Transverse colon (tissue), 4 donors: ENCODE measurements at regions not wholly inside any gene's neighbourhood (a gene's known extent, or its start where the extent isn't known, plus 50 kb on each side); places are given as distances from the start of the nearest gene placed in this dataset.

ENCODE experiments used
- DNase-seq: peaks from one replicate; pipeline ENCODE4 v3.0.0-alpha.2; 2019
- H3K27ac ChIP-seq, 4 donors: fragments of 200-600 bp; sonication (generic); 2 replicates each; pipeline ENCODE4 v1.5.1; 2016 to 2018; ENCODE audit warnings: inconsistent platforms in 4 of 4
- H3K27me3 ChIP-seq: fragments of 200-600 bp; sonication (generic); 2 replicates; pipeline ENCODE4 v1.5.1; 2017; ENCODE audit warnings: inconsistent platforms
- H3K36me3 ChIP-seq, 4 donors: fragments of 200-600 bp; sonication (generic); 2 replicates each; pipeline ENCODE4 v1.5.1; 2017 to 2019; ENCODE audit warnings: inconsistent platforms in 4 of 4
- H3K4me1 ChIP-seq, 4 donors: fragments of 200-600 bp; sonication (generic); 2 replicates each; pipeline ENCODE4 v1.5.1; 2017 to 2020; ENCODE audit warnings: inconsistent platforms in 4 of 4
- H3K4me3 ChIP-seq, 4 donors: fragments of 200-600 bp; sonication (generic); 1 replicate in 1 of 4; 2 replicates in 3 of 4; pipeline versions ENCODE4 v1.5.1 to v1.6.1; 2017 to 2019; ENCODE audit warnings: inconsistent platforms in 4 of 4
- H3K9me3 ChIP-seq, 2 donors: fragments of 200-600 bp; sonication (generic); 2 replicates each; pipeline ENCODE4 v1.5.1; 2017 to 2019; ENCODE audit warnings: inconsistent platforms in 2 of 2
- EP300 ChIP-seq: sonication (generic); formaldehyde crosslinking; IDR thresholded peaks from one replicate; pipeline ENCODE4 v1.6.1; 2017; ENCODE audit warnings: antibody characterized with exemption, low read depth
- POLR2A ChIP-seq: fragments of 450-650 bp; IDR thresholded peaks from one replicate; pipeline ENCODE4 v1.6.1; 2016; ENCODE audit warnings: antibody characterized with exemption, mild to moderate bottlenecking, moderate library complexity
- POLR2AphosphoS5 ChIP-seq, 3 donors: sonication (generic); formaldehyde crosslinking; IDR thresholded peaks; one replicate each; pipeline ENCODE4 v1.6.1; 2016; ENCODE audit warnings: antibody characterized with exemption in 3 of 3
- WGBS, 2 donors: methylation state at CpG; one replicate each; pipeline ENCODE4 v1.1.5; 2018; ENCODE audit warnings: low coverage in 1 of 2; 5-methylcytosine and 5-hydroxymethylcytosine counted together
- in situ Hi-C, 4 donors: fragments of 200-750 bp; cut with MboI; loops; one replicate each; pipeline versions ENCODE4 v1.15.0 to v1.15.1; 2017; ENCODE audit warnings: low sequenced_read_pairs in 3 of 4, low pct_ligation_motif_present in 1 of 4, low pct_unique_long_range_greater_than_20kb in 1 of 4
- intact Hi-C: fragments of 100-400 bp; cut with DNase I; formaldehyde crosslinking; loops from one replicate; pipeline ENCODE4 v1.15.1; 2023; ENCODE audit warnings: low total_unique reads
- TF ChIP-seq, protein P1 (sequence below), 5 experiments: fragments of 200-600 bp in 3 of 5; fragments of 450-650 bp in 2 of 5; sonication (generic) in 3 of 5; IDR thresholded peaks; 1 replicate in 2 of 5; 2 replicates in 3 of 5; pipeline ENCODE4 v1.5.1; 2016 to 2017; ENCODE audit warnings: antibody characterized with exemption in 5 of 5, inconsistent platforms in 3 of 5, mild to moderate bottlenecking in 2 of 5, moderate library complexity in 1 of 5

DNA sequence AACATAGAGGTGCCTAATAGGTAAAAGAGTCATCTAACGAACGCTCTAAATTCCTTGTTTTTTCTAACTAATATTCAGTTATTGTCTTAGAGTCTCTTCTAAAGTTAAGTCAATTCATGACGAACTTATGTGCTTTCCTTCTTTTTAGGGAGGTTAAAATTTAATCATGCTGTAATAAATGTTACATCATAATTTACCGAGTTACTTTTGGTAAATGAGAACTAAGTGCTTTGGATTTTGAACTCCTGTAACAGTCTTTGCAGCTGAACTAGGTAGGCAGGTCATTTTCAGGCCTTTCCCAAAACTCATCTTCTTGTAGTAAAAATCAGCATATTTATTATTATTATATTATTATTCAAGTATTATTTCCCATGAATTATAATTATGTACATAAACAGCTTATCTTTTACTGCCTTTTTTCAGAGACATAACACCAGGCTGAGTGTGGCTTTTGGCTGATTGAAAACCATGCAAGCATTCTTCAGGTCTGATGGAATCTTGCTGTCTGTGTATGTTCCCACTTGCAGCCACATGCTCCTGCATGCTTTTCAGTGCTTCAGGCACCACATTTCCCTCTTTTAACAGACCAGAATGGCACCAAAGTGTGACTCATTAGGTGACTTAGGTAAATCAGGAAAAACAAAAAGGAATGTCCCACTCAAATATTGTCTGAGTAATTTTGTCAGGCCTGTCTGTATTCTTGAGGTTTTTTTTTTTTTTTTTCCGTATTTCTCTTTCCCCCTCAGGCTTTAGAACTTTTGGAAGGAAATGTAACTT, 81.0 kb upstream of the CD55 start:
- Histone ChIP-seq H3K27ac (peak overlapping the region in 2 of 4 donors; percentile 10 to 22), H3K9me3 (no peaks in the 10 kb centered on the region), H3K27me3 (no peaks in the 10 kb centered on the region), H3K4me1 (peaks cover 0 to 15% (median 8%) of the 10 kb centered on the region in 4 donors), H3K36me3 (no peaks in the 10 kb centered on the region), H3K4me3 (no peak overlapping the region)
- in situ Hi-C loops, result no loop called here
- TF ChIP-seq POLR2A (no peak), EP300 (no peak), POLR2AphosphoS5 (IDR thresholded peaks at IDR 0.05) (no peak)
- TF ChIP-seq, protein P1, sequence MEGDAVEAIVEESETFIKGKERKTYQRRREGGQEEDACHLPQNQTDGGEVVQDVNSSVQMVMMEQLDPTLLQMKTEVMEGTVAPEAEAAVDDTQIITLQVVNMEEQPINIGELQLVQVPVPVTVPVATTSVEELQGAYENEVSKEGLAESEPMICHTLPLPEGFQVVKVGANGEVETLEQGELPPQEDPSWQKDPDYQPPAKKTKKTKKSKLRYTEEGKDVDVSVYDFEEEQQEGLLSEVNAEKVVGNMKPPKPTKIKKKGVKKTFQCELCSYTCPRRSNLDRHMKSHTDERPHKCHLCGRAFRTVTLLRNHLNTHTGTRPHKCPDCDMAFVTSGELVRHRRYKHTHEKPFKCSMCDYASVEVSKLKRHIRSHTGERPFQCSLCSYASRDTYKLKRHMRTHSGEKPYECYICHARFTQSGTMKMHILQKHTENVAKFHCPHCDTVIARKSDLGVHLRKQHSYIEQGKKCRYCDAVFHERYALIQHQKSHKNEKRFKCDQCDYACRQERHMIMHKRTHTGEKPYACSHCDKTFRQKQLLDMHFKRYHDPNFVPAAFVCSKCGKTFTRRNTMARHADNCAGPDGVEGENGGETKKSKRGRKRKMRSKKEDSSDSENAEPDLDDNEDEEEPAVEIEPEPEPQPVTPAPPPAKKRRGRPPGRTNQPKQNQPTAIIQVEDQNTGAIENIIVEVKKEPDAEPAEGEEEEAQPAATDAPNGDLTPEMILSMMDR (IDR thresholded peaks at IDR 0.05), result no peak
- no peak for DNase-seq
- intact Hi-C loops, result no loop called here
- WGBS, 2 donors, result 52 to 60% methylated on average over 5 of the region's 5 CpGs

DNA sequence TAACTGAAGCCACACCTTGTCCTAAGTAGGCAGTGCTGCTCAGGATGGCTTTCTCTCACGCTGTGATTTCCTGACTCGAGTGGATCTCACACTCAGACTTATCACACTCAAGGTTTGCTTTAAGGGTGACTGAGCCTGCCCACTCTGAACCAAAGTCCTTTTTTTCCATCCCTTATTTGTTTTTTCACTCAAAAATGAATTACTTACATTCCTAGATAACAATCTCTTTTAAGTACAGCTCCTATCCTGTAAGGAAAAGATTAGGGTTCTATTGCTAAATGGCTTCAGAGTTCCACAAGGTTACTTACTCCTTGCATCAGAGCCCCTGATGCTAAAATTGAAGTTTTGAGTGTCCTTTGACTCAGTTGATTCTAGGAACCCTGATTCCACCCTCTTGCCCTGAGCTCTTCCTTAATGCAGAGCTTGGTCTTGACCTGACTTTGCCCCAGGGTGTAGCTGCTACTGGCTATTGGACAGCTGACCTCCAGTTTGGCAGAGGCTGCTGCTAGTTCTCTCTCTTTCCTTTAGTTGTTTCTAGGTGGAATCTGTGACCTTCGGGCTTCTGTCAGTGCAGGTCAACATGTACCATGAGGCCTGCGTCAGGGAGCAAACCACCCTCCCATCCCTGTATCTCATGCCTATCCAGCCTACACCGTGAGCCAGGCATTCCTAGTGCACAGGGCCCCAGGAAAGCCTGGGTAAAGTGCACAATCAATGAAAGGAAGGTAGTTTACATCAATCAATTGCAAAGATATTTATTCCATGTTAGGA, 80.1 kb upstream of the CD55 start:
- Histone ChIP-seq H3K4me1 (peaks cover 0 to 15% (median 8%) of the 10 kb centered on the region in 4 donors), H3K36me3 (no peaks in the 10 kb centered on the region), H3K27ac (peak overlapping the region in 2 of 4 donors; percentile 10 to 13), H3K4me3 (no peak overlapping the region), H3K9me3 (no peaks in the 10 kb centered on the region), H3K27me3 (no peaks in the 10 kb centered on the region)
- no peak for DNase-seq
- in situ Hi-C loops, result no loop called here
- TF ChIP-seq EP300 (no peak), POLR2AphosphoS5 (IDR thresholded peaks at IDR 0.05) (no peak), POLR2A (no peak)
- TF ChIP-seq, protein P1 (IDR thresholded peaks at IDR 0.05), result no peak
- 65 to 73% methylated on average over 3 to 5 of the region's 5 CpGs for WGBS, 2 donors
- intact Hi-C loops, result no loop called here

DNA sequence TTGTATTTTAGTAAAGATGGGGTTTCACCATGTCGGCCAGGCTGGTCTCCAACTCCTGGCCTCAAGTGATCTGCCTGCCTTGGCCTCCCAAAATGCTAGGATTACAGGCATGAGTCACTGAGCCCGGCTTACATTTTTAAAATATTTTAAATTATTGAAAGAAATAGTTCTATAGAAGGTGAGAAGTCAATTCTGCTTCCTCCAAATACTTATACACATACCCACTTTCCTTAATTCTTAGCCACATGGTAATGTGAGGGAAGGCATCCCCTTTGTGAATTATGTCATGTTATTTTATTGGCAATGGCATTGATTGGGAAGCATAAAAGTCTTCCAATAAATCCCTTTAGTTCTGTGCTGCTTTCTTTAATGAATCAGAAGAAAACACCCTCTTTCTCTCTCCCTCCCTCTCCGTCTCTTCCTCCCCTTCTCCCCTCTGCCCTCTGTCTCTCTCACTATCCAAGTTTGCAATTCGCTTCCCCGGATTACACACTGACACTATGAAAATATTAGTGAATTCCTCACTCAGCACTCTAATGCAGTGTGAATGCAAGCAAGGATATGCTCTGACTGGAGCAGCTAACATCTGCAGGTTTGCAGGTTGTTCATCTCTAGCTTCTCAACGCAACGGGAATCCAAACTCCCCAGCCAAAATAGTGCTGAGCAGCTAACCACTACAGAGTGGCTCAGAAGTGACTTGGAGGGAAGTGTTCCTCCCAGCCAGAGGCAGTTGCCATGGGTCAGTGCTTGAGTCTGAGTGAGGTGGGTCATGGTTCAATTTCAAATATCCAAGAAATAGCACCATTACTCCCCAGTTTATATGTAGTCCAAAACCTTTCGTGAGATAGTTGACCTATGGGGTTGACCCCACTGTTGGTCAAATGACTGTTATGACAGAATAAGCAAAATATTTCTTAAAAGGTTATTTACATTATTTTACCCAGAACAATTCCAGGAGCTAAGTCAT, 77.8 kb upstream of the CD55 start:
- no peaks in the 10 kb centered on the region for H3K27me3 ChIP-seq
- H3K27ac ChIP-seq, result no peak overlapping the region
- H3K4me1 ChIP-seq, result peaks cover 0 to 15% (median 8%) of the 10 kb centered on the region in 4 donors
- 77 to 80% methylated on average over 7 to 8 of the region's 8 CpGs for WGBS, 2 donors
- no peak overlapping the region for H3K4me3 ChIP-seq
- no peaks in the 10 kb centered on the region for H3K9me3 ChIP-seq
- intact Hi-C loops, result no loop called here
- TF ChIP-seq EP300, result no peak
- TF ChIP-seq POLR2AphosphoS5 (IDR thresholded peaks at IDR 0.05), result no peak
- no peak for TF ChIP-seq POLR2A
- TF ChIP-seq, protein P1 (IDR thresholded peaks at IDR 0.05), result no peak
- no peak for DNase-seq
- H3K36me3 ChIP-seq, result no peaks in the 10 kb centered on the region
- in situ Hi-C loops, result no loop called here

DNA sequence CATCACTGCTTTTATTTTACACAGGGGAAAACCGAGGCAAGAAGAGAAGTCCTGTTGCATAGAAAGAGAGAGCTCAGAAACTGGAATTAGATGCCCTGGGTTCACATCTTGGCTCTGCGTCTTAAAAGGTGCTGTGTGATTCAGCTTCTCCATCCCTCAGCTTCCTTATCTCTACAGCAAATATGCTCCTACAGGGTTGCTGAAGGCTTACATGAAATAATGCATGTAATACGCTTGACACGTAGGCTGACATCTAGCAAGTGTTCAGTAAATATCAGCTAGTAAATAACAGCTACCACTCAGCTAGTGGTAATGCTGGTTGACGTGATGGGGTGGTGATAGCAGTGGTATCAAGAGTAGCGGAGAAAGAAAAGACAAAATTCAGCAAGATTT, 77.1 kb upstream of the CD55 start:
- Histone ChIP-seq H3K4me1 (peaks cover 0 to 15% (median 8%) of the 10 kb centered on the region in 4 donors), H3K9me3 (no peaks in the 10 kb centered on the region), H3K27me3 (no peaks in the 10 kb centered on the region), H3K4me3 (no peak overlapping the region), H3K36me3 (no peaks in the 10 kb centered on the region), H3K27ac (no peak overlapping the region)
- TF ChIP-seq POLR2AphosphoS5 (IDR thresholded peaks at IDR 0.05) (no peak), POLR2A (no peak), EP300 (no peak)
- TF ChIP-seq, protein P1 (IDR thresholded peaks at IDR 0.05), result no peak
- intact Hi-C loops, result no loop called here
- in situ Hi-C loops, result no loop called here
- 83 to 86% methylated on average over 5 to 6 of the region's 6 CpGs for WGBS, 2 donors
- DNase-seq, result no peak
